ENCODE measurements at regions not wholly inside any gene's neighbourhood (a gene's known extent, or its start where the extent isn't known, plus 50 kb on each side); places are given as distances from the start of the nearest gene placed in this dataset.

GRCh38 chrX:17932781-17933180 is 71.7 kb upstream of the RAI2 start:
- WGBS, 3 donors, result 74 to 86% (median 74%) methylated on average over 4 of the region's 4 CpGs
- DNase-seq, result no peak
- Histone ChIP-seq H3K4me1 (no peaks in the 10 kb centered on the region), H3K9me3 (peaks cover 13% of the 10 kb centered on the region), H3K36me3 (ENCODE audit: insufficient read depth in 1 of 2, low read depth in 1 of 2) (no peaks in the 10 kb centered on the region), H3K4me3 (no peak overlapping the region), H3K27me3 (ENCODE audit: insufficient read depth in 3 of 3, low read length in 2 of 3) (no peaks in the 10 kb centered on the region), H3K27ac (no peak overlapping the region)
- intact Hi-C loops (cut with DNase I), result no loop called here
- no peak for TF ChIP-seq CTCF (IDR thresholded peaks at IDR 0.05)
- no peak for ATAC-seq

- no peak overlapping the region for H3K27ac ChIP-seq
- no peaks in the 10 kb centered on the region for H3K27me3 ChIP-seq (ENCODE audit: insufficient read depth in 3 of 3, low read length in 2 of 3)
- H3K4me3 ChIP-seq, result no peak overlapping the region
- no peaks in the 10 kb centered on the region for H3K36me3 ChIP-seq (ENCODE audit: insufficient read depth in 1 of 2, low read depth in 1 of 2)
- no peak for DNase-seq
- intact Hi-C loops (cut with DNase I), result no loop called here
- H3K9me3 ChIP-seq, result peaks cover 12% of the 10 kb centered on the region
- WGBS, 3 donors, result 63 to 80% (median 76%) methylated on average over 7 of the region's 7 CpGs
- TF ChIP-seq CTCF (IDR thresholded peaks at IDR 0.05), result no peak
- no peak for ATAC-seq
- no peaks in the 10 kb centered on the region for H3K4me1 ChIP-seq
These were observed 70.8 kb upstream of the RAI2 start for GRCh38 chrX:17931855-17932254.

- H3K27ac ChIP-seq, result no peak overlapping the region
- H3K36me3 ChIP-seq (ENCODE audit: insufficient read depth in 1 of 2, low read depth in 1 of 2), result no peaks in the 10 kb centered on the region
- 35 to 50% (median 42%) methylated on average over 4 of the region's 4 CpGs for WGBS, 3 donors
- intact Hi-C loops (cut with DNase I), result no loop called here
- no peaks in the 10 kb centered on the region for H3K27me3 ChIP-seq (ENCODE audit: insufficient read depth in 3 of 3, low read length in 2 of 3)
- H3K4me1 ChIP-seq, result no peaks in the 10 kb centered on the region
- DNase-seq (no peak), ATAC-seq (no peak)
- no peak for TF ChIP-seq CTCF (IDR thresholded peaks at IDR 0.05)
- H3K4me3 ChIP-seq, result no peak overlapping the region
- H3K9me3 ChIP-seq, result peaks cover 2% of the 10 kb centered on the region
These were observed 69.8 kb upstream of the RAI2 start for GRCh38 chrX:17930850-17931249.

GRCh38 chrX:17923546-17923945 is 62.4 kb upstream of the RAI2 start:
- no peak overlapping the region for H3K4me3 ChIP-seq
- no peak for DNase-seq
- no peak for TF ChIP-seq CTCF (IDR thresholded peaks at IDR 0.05)
- no peaks in the 10 kb centered on the region for H3K9me3 ChIP-seq
- intact Hi-C loops (cut with DNase I), result no loop called here
- no peaks in the 10 kb centered on the region for H3K4me1 ChIP-seq
- H3K36me3 ChIP-seq (ENCODE audit: insufficient read depth in 1 of 2, low read depth in 1 of 2), result no peaks in the 10 kb centered on the region
- no peak overlapping the region for H3K27ac ChIP-seq
- no peaks in the 10 kb centered on the region for H3K27me3 ChIP-seq (ENCODE audit: insufficient read depth in 3 of 3, low read length in 2 of 3)
- no peak for ATAC-seq

- intact Hi-C loops (cut with DNase I), result no loop called here
- Histone ChIP-seq H3K27me3 (ENCODE audit: insufficient read depth in 3 of 3, low read length in 2 of 3) (no peaks in the 10 kb centered on the region), H3K4me3 (no peak overlapping the region), H3K36me3 (ENCODE audit: insufficient read depth in 1 of 2, low read depth in 1 of 2) (no peaks in the 10 kb centered on the region), H3K27ac (no peak overlapping the region), H3K9me3 (no peaks in the 10 kb centered on the region), H3K4me1 (no peaks in the 10 kb centered on the region)
- no peak for TF ChIP-seq CTCF (IDR thresholded peaks at IDR 0.05)
- 66 to 76% (median 72%) methylated on average over 5 of the region's 5 CpGs for WGBS, 3 donors
- ATAC-seq (no peak), DNase-seq (no peak)
These were observed 61.2 kb upstream of the RAI2 start for GRCh38 chrX:17922303-17922702.

Data from psoas muscle (tissue), 7 donors.